ENCODE measurements at regions not wholly inside any gene's neighbourhood (a gene's known extent, or its start where the extent isn't known, plus 50 kb on each side); places are given as distances from the start of the nearest gene placed in this dataset.
"Not testable (repeated sequence)": the region's sequence is repeated elsewhere in the genome, so short reads cannot be mapped to it uniquely, and the experiment has no call there.

DNA sequence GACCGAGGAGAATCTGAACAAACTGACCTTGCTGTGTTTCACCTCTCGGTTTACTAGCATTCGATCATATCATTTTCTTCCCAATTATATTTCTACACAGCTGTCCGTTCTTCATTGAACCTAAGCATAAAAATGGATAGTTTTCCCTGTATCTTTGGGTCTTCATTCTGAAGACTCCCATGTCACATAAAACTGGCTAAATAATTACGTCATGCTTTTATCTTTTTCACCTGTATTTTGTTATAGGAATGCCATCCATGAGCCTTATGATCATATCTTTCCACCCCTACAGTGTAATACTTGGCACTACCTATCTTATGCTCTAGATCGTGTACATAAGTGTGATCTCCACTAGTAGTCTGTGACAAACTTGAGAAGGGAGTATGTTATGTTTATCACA lies 456.1 kb downstream of the FGF13 start:
- BruUV-seq (replicated peaks) = no TSS peak
- RAD21 ChIA-PET (ENCODE audit: unreplicated experiment) = no interaction called here
- SMC1A ChIA-PET (ENCODE audit: uncharacterized antibody, unreplicated experiment) = no interaction called here
- Histone ChIP-seq H3K79me2 (ENCODE audit: control insufficient read depth, insufficient read depth, low read length) (no peaks in the 10 kb centered on the region), H3K27me3 (replicated peaks in 1 of 2; ENCODE audit: control insufficient read depth in 2 of 2, insufficient read depth in 2 of 2, low read length in 1 of 2) (no peaks in the 10 kb centered on the region), H3K9me3 (replicated peaks; ENCODE audit: control insufficient read depth, insufficient read depth, low read length) (no peaks in the 10 kb centered on the region), H3K36me3 (ENCODE audit: control insufficient read depth in 2 of 2, insufficient read depth in 2 of 2, low read length in 1 of 2) (no peaks in the 10 kb centered on the region), H4K20me1 (ENCODE audit: control insufficient read depth, insufficient read depth) (no peaks in the 10 kb centered on the region), H3K4me2 (ENCODE audit: control insufficient read depth, insufficient read depth) (no peak overlapping the region), H3K4me1 (ENCODE audit: control insufficient read depth, insufficient read depth, low read length) (no peaks in the 10 kb centered on the region), H2AFZ (ENCODE audit: control insufficient read depth, low read depth, low read length) (no peak overlapping the region), H3K4me3 (no peak overlapping the region), H3K27ac (ENCODE audit: control insufficient read depth, insufficient read depth) (no peak overlapping the region), H3K9ac (ENCODE audit: control insufficient read depth, insufficient read depth, low read length) (no peak overlapping the region)
- ATAC-seq = no peak
- intact Hi-C loops (cut with micrococcal nuclease; ENCODE audit: unreplicated experiment) (no loop called here), in situ Hi-C loops (cut with MboI) (no loop called here)
- POLR2A ChIA-PET = no interaction called here
- CTCF ChIA-PET = no interaction called here
- no peak for TF ChIP-seq POLR2AphosphoS2 (IDR thresholded peaks at IDR 0.05; ENCODE audit: low read depth, low read length)
- 0 out of 2 replicates have a peak, but pooled peaks have one; percentile 33 for TF ChIP-seq ATF7 (IDR thresholded peaks at IDR 0.05; ENCODE audit: low read depth)
- 18% methylated on average over 6 of the region's 6 CpGs for WGBS (ENCODE audit: insufficient coverage, insufficient replicate concordance, low lambda C conversion rate, missing lambda C conversion rate)
- no peak for FAIRE-seq
- no peak for DNase-seq (ENCODE audit: low read depth, low spot score)

GRCh38 chrX:138264095-138264494 lies 447.4 kb downstream of the FGF13 start:
- H3K36me3 ChIP-seq (ENCODE audit: control insufficient read depth in 2 of 2, insufficient read depth in 2 of 2, low read length in 1 of 2); BruUV-seq (replicated peaks); in situ Hi-C loops (cut with MboI); H3K79me2 ChIP-seq (ENCODE audit: control insufficient read depth, insufficient read depth, low read length); SMC1A ChIA-PET (ENCODE audit: uncharacterized antibody, unreplicated experiment); CTCF ChIA-PET; H3K9ac ChIP-seq (ENCODE audit: control insufficient read depth, insufficient read depth, low read length); H3K9me3 ChIP-seq (replicated peaks; ENCODE audit: control insufficient read depth, insufficient read depth, low read length); H3K27me3 ChIP-seq (replicated peaks in 1 of 2; ENCODE audit: control insufficient read depth in 2 of 2, insufficient read depth in 2 of 2, low read length in 1 of 2); FAIRE-seq; H3K4me3 ChIP-seq; DNase-seq (ENCODE audit: low read depth, low spot score); ATAC-seq; H4K20me1 ChIP-seq (ENCODE audit: control insufficient read depth, insufficient read depth); intact Hi-C loops (cut with micrococcal nuclease; ENCODE audit: unreplicated experiment); H3K4me1 ChIP-seq (ENCODE audit: control insufficient read depth, insufficient read depth, low read length); H3K27ac ChIP-seq (ENCODE audit: control insufficient read depth, insufficient read depth); H3K4me2 ChIP-seq (ENCODE audit: control insufficient read depth, insufficient read depth); POLR2A ChIA-PET; H2AFZ ChIP-seq (ENCODE audit: control insufficient read depth, low read depth, low read length); RAD21 ChIA-PET (ENCODE audit: unreplicated experiment): not testable (repeated sequence)
- WGBS (ENCODE audit: insufficient coverage, insufficient replicate concordance, low lambda C conversion rate, missing lambda C conversion rate) = 6% methylated on average over 5 of the region's 5 CpGs

Measured in GM12878 (cell line).